Endothelial cell of hepatic sinusoid (primary cell): ENCODE measurements at regions not wholly inside any gene's neighbourhood (a gene's known extent, or its start where the extent isn't known, plus 50 kb on each side); places are given as distances from the start of the nearest gene placed in this dataset.

ENCODE experiments used
- in situ Hi-C: cut with HindIII; loops from 2 replicates; pipeline ENCODE4 v1.10.0; 2017; ENCODE audit warnings: low sequenced_read_pairs

DNA sequence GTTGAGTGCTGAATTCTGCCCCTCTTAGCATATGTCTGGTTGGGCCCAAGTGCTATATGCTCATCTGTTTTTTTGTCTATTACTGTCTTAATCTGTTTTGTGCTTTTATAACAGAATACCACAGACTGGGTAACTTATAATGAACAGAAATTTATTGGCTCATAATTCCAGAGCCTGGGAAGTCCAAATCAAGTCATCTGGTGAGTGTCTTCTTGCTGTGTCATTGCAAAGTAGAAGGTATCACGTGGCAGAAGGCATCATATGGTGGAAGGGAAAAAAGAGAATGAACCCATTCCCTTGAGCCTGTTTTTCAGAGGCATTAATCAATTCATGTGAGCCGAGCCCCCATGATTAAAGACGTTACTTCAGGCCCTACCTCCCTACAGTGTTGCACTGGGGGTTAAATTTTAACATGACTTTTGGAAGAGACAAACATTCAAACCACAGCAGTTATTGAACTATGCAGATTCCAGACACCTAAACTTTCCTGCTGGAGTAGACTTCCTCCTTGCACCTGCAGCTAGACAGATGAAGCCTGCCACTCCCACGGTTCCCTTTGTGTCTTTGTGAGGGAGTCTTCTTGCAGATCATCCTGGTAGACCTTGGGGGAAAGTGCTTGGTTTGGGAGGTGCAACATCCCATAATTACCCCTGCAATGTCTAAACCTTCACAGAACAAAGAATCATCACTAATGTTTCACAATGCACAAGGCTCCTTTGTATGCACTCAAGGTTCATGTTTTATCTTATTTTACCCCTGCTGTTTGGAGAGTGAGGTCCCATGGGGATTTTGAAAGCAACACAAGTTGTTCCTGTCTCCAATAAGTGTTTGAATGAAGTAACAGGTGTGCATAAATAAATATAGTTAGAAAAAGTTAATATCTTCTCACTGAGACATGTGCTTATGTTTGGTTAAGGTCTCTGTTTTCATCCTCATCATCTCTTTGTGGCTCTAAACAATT lies 64.7 kb upstream of the XCR1 start:
- in situ Hi-C loops, result loop anchor here (25.0 kb wide), 1 partner anchor 270 kb away; the partner anchor contains the start of genes CCR2 and CCR5

DNA sequence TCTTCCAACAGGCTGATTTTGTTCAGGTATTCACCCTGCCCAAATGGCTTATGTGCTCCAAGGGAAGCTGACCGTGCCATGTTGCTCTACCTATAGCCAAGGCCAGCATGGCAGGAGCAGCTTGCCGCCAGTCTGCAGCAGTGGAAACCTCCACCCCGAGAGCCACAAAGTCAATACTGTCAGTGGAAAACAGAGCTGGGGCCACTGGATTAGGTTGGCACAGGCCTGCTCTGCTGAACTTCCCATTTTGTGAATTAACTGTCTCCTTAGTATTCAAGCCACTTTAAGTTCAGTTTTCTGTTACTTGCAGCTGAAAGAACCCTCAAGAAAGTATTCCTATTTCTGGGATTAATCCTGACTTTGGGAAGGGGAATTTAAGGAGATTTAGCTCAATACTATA lies 63.8 kb upstream of the XCR1 start:
- in situ Hi-C loops, result loop anchor here (25.0 kb wide), 1 partner anchor 271 kb away; the partner anchor contains the start of genes CCR2 and CCR5

- in situ Hi-C loops, result loop anchor here (25.0 kb wide), 1 partner anchor 272 kb away; the partner anchor contains the start of genes CCR2 and CCR5
These were observed 62.9 kb upstream of the XCR1 start for GRCh38 chr3:46090161-46090591.

- in situ Hi-C loops, result loop anchor here (25.0 kb wide), 1 partner anchor 273 kb away; the partner anchor contains the start of genes CCR2 and CCR5
These were observed 62.1 kb upstream of the XCR1 start for GRCh38 chr3:46089237-46090011.

- in situ Hi-C loops, result loop anchor here (25.0 kb wide), 1 partner anchor 274 kb away; the partner anchor contains the start of genes CCR2 and CCR5
These were observed 60.6 kb upstream of the XCR1 start for GRCh38 chr3:46087871-46088270.

DNA sequence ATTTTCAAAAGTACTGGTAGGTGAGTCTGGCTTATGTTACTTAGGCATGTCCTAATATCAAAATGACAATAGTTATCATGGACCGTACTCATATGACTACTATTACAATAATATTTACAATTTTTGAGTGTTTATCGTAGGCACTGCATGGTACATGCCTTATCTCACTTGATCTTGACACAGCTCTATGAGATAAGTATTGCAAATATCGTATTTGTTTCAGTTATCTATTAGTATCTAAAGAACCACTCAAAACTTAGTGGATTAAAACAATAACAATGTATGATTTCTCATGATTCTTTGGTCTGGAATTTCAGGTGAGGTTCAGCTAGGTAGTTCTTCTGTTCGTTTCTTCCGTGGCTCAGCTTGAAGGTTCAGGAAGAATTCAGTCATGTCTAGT lies 59.7 kb upstream of the XCR1 start:
- in situ Hi-C loops, result loop anchor here (25.0 kb wide), 1 partner anchor 275 kb away; the partner anchor contains the start of genes CCR2 and CCR5

- in situ Hi-C loops, result loop anchor here (25.0 kb wide), 1 partner anchor 276 kb away; the partner anchor contains the start of genes CCR2 and CCR5
These were observed 58.8 kb upstream of the XCR1 start for GRCh38 chr3:46086083-46086437.

DNA sequence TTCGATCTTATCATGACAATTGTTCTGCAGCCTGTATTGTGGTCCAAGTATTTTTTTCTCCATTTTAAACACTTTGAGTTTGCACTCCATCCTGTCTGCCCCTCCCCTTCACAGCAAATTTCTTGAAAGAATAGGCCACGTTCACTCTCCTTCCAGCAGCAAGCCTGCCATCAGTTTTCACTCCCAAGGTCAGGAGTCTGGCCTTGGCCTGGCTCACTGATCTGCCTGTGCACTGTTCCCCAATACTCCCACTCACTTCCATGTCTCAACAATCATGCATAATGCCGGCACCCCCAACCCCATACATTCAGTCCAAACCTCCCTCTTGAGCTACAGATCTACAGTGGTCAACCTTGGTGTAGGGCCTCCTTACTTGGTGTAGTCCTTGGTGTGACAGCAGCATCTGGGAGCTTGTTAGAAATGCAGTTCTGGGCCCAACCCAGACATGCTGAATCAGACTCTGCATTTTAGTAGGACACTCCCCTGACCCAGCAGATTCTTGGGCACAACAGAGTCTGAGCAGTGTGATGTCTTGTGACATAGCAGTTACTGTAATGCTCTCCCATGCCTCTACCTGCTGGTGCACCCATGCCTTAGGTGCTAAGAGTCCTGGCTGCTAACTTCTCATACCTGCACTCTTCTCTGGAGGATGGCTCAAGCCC lies 58.3 kb upstream of the XCR1 start:
- in situ Hi-C loops, result loop anchor here (25.0 kb wide), 1 partner anchor 277 kb away; the partner anchor contains the start of genes CCR2 and CCR5

GRCh38 chr3:46083956-46084355 lies 56.7 kb upstream of the XCR1 start:
- in situ Hi-C loops, result loop anchor here (25.0 kb wide), 1 partner anchor 278 kb away; the partner anchor contains the start of genes CCR2 and CCR5

GRCh38 chr3:46082849-46083248 lies 55.6 kb upstream of the XCR1 start:
- in situ Hi-C loops, result loop anchor here (25.0 kb wide), 1 partner anchor 279 kb away; the partner anchor contains the start of genes CCR2 and CCR5

DNA sequence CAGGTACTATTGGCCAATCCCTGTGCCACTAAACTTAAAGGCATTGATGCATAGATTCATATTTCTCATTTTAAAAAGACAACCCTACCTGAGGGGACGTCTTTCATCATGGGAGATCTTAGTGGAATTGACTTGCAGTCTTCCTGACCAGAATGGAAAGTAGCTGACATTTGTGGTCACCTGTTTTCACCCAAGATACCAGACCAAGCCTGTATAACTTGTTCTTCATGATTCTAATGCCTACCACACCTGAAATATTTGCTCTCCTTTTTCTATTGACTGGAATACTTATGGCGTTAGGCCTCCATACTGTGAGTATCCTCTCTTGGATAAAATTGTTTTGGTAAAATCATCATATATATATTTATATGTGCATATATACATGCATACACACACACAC lies 54.7 kb upstream of the XCR1 start:
- in situ Hi-C loops, result loop anchor here (25.0 kb wide), 1 partner anchor 280 kb away; the partner anchor contains the start of genes CCR2 and CCR5

- in situ Hi-C loops, result loop anchor here (25.0 kb wide), 1 partner anchor 281 kb away; the partner anchor contains the start of genes CCR2 and CCR5
These were observed 53.7 kb upstream of the XCR1 start for GRCh38 chr3:46080969-46081345.

DNA sequence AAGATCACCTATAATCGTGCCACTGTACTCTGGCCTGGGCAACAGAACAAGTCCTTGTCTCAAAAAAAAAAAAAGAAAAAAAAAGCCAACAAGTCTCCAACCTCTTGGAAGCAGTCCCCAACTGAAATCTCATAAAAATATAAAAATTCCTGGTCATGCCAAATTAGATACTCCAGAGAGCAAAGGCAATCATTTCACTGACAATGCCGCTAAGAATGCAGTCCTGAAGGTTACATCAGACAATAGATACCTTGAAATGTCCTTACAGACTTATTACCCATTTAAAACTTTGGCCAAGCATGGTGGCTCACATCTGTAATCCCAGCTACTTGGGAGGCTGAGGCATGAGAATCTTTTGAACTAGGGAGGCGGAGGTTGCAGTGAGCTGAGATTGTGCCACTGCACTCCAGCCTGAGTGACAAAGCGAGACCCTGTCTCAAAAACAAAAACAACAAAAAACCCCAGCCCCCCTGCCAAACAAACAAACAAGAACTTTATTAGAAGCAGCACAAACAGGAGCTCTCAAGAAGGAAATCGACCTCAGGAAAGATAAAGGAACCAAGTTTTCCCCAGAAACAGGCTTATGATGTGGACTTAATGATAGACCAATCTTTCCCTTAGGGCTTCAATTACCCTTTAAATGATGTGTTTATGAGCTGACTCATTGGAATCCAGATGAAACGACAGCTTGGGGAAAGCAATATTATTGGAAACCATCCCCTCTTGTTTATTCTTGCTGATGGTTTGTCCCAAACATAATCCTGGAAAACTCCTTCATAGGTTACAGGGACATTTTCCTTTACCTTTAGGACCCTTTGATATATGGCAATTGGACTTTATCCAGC lies 53.1 kb upstream of the XCR1 start:
- in situ Hi-C loops, result loop anchor here (25.0 kb wide), 1 partner anchor 282 kb away; the partner anchor contains the start of genes CCR2 and CCR5

GRCh38 chr3:46078712-46079400 lies 51.6 kb upstream of the XCR1 start:
- in situ Hi-C loops, result loop anchor here (25.0 kb wide), 1 partner anchor 283 kb away; the partner anchor contains the start of genes CCR2 and CCR5
